ENCODE measurements at regions not wholly inside any gene's neighbourhood (a gene's known extent, or its start where the extent isn't known, plus 50 kb on each side); places are given as distances from the start of the nearest gene placed in this dataset.

- no peaks in the 10 kb centered on the region for H3K36me3 ChIP-seq
- H3K27me3 ChIP-seq: no peaks in the 10 kb centered on the region
- peaks cover 6% of the 10 kb centered on the region for H3K4me1 ChIP-seq (ENCODE audit: low read depth)
- no peak overlapping the region for H3K27ac ChIP-seq
- TF ChIP-seq CTCF (IDR thresholded peaks at IDR 0.05; ENCODE audit: low read depth, low read length): no peak
- no peak overlapping the region for H3K4me3 ChIP-seq
- no peaks in the 10 kb centered on the region for H3K9me3 ChIP-seq (ENCODE audit: low read depth)
- no peak for DNase-seq (ENCODE audit: low read depth in 1 of 2, low spot score in 1 of 2)
Observed at GRCh38 chr12:19689801-19690472, 250.6 kb downstream of the AEBP2 start.

- H3K27ac ChIP-seq: no peak overlapping the region
- DNase-seq (ENCODE audit: low read depth in 1 of 2, low spot score in 1 of 2): peak in 1 of 2 donors; percentile 7
- H3K9me3 ChIP-seq (ENCODE audit: low read depth): no peaks in the 10 kb centered on the region
- no peak for TF ChIP-seq CTCF (IDR thresholded peaks at IDR 0.05; ENCODE audit: low read depth, low read length)
- no peaks in the 10 kb centered on the region for H3K27me3 ChIP-seq
- H3K36me3 ChIP-seq: no peaks in the 10 kb centered on the region
- peaks cover 6% of the 10 kb centered on the region for H3K4me1 ChIP-seq (ENCODE audit: low read depth)
- no peak overlapping the region for H3K4me3 ChIP-seq
Observed at GRCh38 chr12:19692091-19692490, 252.8 kb downstream of the AEBP2 start.

GRCh38 chr12:19692566-19692965 is 253.3 kb downstream of the AEBP2 start:
- H3K36me3 ChIP-seq: no peaks in the 10 kb centered on the region
- no peak overlapping the region for H3K4me3 ChIP-seq
- DNase-seq (ENCODE audit: low read depth in 1 of 2, low spot score in 1 of 2): no peak
- H3K27ac ChIP-seq: no peak overlapping the region
- no peak for TF ChIP-seq CTCF (IDR thresholded peaks at IDR 0.05; ENCODE audit: low read depth, low read length)
- H3K9me3 ChIP-seq (ENCODE audit: low read depth): no peaks in the 10 kb centered on the region
- peaks cover 6% of the 10 kb centered on the region for H3K4me1 ChIP-seq (ENCODE audit: low read depth)
- no peaks in the 10 kb centered on the region for H3K27me3 ChIP-seq

GRCh38 chr12:19694627-19695026 is 255.3 kb downstream of the AEBP2 start:
- Histone ChIP-seq H3K9me3 (ENCODE audit: low read depth) (no peaks in the 10 kb centered on the region), H3K4me1 (ENCODE audit: low read depth) (peaks cover 6% of the 10 kb centered on the region), H3K27me3 (no peaks in the 10 kb centered on the region), H3K4me3 (no peak overlapping the region), H3K27ac (no peak overlapping the region), H3K36me3 (no peaks in the 10 kb centered on the region)
- peak in 1 of 2 donors; percentile 71 for DNase-seq (ENCODE audit: low read depth in 1 of 2, low spot score in 1 of 2)
- TF ChIP-seq CTCF (IDR thresholded peaks at IDR 0.05; ENCODE audit: low read depth, low read length): no peak

- Histone ChIP-seq H3K4me3 (no peak overlapping the region), H3K27me3 (no peaks in the 10 kb centered on the region), H3K9me3 (ENCODE audit: low read depth) (no peaks in the 10 kb centered on the region), H3K27ac (no peak overlapping the region), H3K36me3 (no peaks in the 10 kb centered on the region), H3K4me1 (ENCODE audit: low read depth) (peaks cover 6% of the 10 kb centered on the region)
- no peak for TF ChIP-seq CTCF (IDR thresholded peaks at IDR 0.05; ENCODE audit: low read depth, low read length)
- DNase-seq (ENCODE audit: low read depth in 1 of 2, low spot score in 1 of 2): no peak
Observed at GRCh38 chr12:19695244-19696098, 256.2 kb downstream of the AEBP2 start.

All from cardiac muscle cell (in vitro differentiated cells and primary cell).